Peyer's patch (tissue), 4 donors: ENCODE measurements at regions not wholly inside any gene's neighbourhood (a gene's known extent, or its start where the extent isn't known, plus 50 kb on each side); places are given as distances from the start of the nearest gene placed in this dataset.

ENCODE experiments used
- DNase-seq, 3 donors: peaks; one replicate each; pipeline ENCODE4 v3.0.0-alpha.2; 2017 to 2019
- H3K27ac ChIP-seq, 4 donors: fragments of 200-600 bp; sonication (generic); one replicate each; pipeline ENCODE4 v1.5.1; 2016 to 2019
- H3K27me3 ChIP-seq, 2 donors: fragments of 200-600 bp; sonication (generic); one replicate each; pipeline ENCODE4 v1.5.1; 2019
- H3K36me3 ChIP-seq, 3 donors: fragments of 200-600 bp; sonication (generic); one replicate each; pipeline ENCODE4 v1.5.1; 2016 to 2019
- H3K4me1 ChIP-seq, 4 donors: fragments of 200-600 bp; sonication (generic); one replicate each; pipeline ENCODE4 v1.5.1; 2016 to 2019
- H3K4me3 ChIP-seq, 4 donors: fragments of 200-600 bp; sonication (generic); 1 replicate in 3 of 4; 2 replicates in 1 of 4; pipeline ENCODE4 v1.5.1; 2016 to 2019; ENCODE audit warnings: mild to moderate bottlenecking in 1 of 4
- H3K9me3 ChIP-seq, 4 donors: fragments of 200-600 bp; sonication (generic); one replicate each; pipeline ENCODE4 v1.5.1; 2016 to 2019; ENCODE audit warnings: mild to moderate bottlenecking in 1 of 4
- CTCF ChIP-seq, 6 experiments: fragments of 450-650 bp in 4 of 6; fragments of 200-600 bp in 2 of 6; sonication (generic) in 1 of 6; IDR thresholded peaks; one replicate each; pipeline ENCODE4 v1.5.1; 2017 to 2019; ENCODE audit warnings: antibody characterized with exemption in 6 of 6, mild to moderate bottlenecking in 3 of 6, moderate library complexity in 1 of 6
- POLR2A ChIP-seq, 2 donors: fragments of 450-650 bp; IDR thresholded peaks; one replicate each; pipeline ENCODE4 v1.5.1; 2017; ENCODE audit warnings: antibody characterized with exemption in 2 of 2, mild to moderate bottlenecking in 2 of 2, moderate library complexity in 2 of 2

- H3K4me3 ChIP-seq, result no peak overlapping the region
- DNase-seq, result no peak
- no peaks in the 10 kb centered on the region for H3K9me3 ChIP-seq
- TF ChIP-seq CTCF (IDR thresholded peaks at IDR 0.05) (no peak), POLR2A (IDR thresholded peaks at IDR 0.05) (no peak)
- no peaks in the 10 kb centered on the region for H3K4me1 ChIP-seq
- no peaks in the 10 kb centered on the region for H3K27me3 ChIP-seq
- H3K27ac ChIP-seq, result no peak overlapping the region
- H3K36me3 ChIP-seq, result no peaks in the 10 kb centered on the region
These were observed 569.9 kb downstream of the CPS1 start for GRCh38 chr2:211126256-211126655.

DNA sequence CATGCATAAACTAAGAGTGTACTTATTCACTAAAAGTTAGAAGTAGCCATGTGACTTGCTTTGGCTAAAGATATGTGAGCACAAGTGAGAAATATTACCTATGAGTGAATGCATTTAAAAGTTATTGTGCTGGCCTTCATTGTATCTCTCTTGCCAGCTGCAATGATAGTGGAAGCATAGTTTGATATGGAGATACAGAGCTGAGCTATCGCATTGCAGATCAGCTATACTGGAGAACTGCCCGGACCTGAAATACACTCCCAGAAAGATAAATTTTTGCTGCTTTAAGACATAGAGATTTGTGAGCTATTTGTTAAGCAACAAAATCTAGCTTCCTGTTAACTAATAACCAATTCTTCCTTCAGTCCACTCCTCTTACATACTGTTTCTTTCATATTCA is 571.1 kb downstream of the CPS1 start:
- no peak for DNase-seq
- Histone ChIP-seq H3K4me3 (no peak overlapping the region), H3K27ac (no peak overlapping the region)

DNA sequence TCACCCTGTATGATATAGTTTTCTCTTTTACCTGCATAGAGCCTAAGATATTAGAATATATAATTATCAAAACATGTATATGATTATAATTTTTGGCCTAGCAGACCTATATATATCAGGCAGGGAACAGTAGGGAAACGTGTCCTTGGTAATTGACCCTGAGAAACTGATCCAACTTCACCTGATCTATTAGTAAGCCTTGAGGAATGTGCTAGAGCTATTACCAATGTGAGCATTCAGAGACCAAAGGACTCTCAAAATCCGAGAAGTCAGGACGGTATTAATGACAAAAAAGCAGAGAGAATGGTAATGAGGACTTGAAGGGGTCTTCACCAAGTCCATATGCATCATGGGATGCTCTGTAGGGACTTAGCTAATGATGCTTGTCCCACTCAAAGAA is 571.9 kb downstream of the CPS1 start:
- Histone ChIP-seq H3K27ac (no peak overlapping the region), H3K9me3 (no peaks in the 10 kb centered on the region), H3K4me1 (no peaks in the 10 kb centered on the region), H3K36me3 (no peaks in the 10 kb centered on the region), H3K4me3 (no peak overlapping the region), H3K27me3 (no peaks in the 10 kb centered on the region)
- TF ChIP-seq CTCF (IDR thresholded peaks at IDR 0.05) (no peak), POLR2A (IDR thresholded peaks at IDR 0.05) (no peak)
- DNase-seq, result no peak

More for the DNA sequence above, 571.1 kb downstream of the CPS1 start:
- no peaks in the 10 kb centered on the region for H3K9me3 ChIP-seq
- no peaks in the 10 kb centered on the region for H3K27me3 ChIP-seq
- no peaks in the 10 kb centered on the region for H3K4me1 ChIP-seq
- TF ChIP-seq CTCF (IDR thresholded peaks at IDR 0.05) (no peak), POLR2A (IDR thresholded peaks at IDR 0.05) (no peak)
- H3K36me3 ChIP-seq, result no peaks in the 10 kb centered on the region

DNA sequence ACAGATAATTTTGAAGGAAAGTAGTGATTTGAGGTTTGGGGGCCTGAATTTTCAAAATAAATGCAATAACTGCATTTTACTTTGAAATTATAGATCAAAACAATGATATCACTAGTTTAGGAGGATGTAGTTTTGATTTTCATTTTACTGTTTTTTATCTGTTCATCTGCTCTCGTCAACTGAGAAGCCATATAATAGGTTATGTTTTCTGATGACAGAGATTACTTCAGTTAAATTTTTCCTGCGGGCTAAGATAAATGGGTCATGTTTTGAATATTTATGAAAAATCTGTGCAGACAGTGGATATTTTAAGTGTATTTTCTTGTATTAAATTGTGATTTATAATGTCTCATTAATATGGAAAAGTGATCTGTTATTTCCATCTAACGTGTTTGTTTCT is 573.4 kb downstream of the CPS1 start:
- H3K4me1 ChIP-seq, result no peaks in the 10 kb centered on the region
- TF ChIP-seq CTCF (IDR thresholded peaks at IDR 0.05) (no peak), POLR2A (IDR thresholded peaks at IDR 0.05) (no peak)
- H3K27ac ChIP-seq, result no peak overlapping the region
- no peaks in the 10 kb centered on the region for H3K9me3 ChIP-seq
- no peaks in the 10 kb centered on the region for H3K27me3 ChIP-seq
- H3K36me3 ChIP-seq, result no peaks in the 10 kb centered on the region
- no peak for DNase-seq
- H3K4me3 ChIP-seq, result no peak overlapping the region

DNA sequence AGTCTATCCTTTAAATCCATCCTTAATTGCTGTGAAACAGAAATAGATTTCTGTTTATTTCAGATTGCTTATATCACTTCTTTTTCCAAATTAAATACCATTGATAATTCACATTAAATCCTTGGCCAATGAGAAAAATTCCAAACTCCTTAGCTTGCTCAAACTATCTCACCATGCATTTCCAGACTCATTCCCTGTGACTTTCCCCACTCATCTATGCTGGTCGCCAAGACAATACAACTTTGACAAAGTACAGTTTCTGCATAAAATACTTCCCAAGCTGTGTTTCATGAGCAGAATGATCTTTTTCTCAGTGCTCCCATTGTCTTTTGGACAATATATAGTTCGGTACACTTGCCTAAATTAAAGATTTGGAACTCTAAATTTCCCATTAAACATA is 575.6 kb downstream of the CPS1 start:
- no peak overlapping the region for H3K27ac ChIP-seq
- no peaks in the 10 kb centered on the region for H3K36me3 ChIP-seq
- H3K9me3 ChIP-seq, result no peaks in the 10 kb centered on the region
- no peaks in the 10 kb centered on the region for H3K4me1 ChIP-seq
- no peak overlapping the region for H3K4me3 ChIP-seq
- no peak for DNase-seq
- no peaks in the 10 kb centered on the region for H3K27me3 ChIP-seq
- TF ChIP-seq CTCF (IDR thresholded peaks at IDR 0.05) (no peak), POLR2A (IDR thresholded peaks at IDR 0.05) (no peak)

DNA sequence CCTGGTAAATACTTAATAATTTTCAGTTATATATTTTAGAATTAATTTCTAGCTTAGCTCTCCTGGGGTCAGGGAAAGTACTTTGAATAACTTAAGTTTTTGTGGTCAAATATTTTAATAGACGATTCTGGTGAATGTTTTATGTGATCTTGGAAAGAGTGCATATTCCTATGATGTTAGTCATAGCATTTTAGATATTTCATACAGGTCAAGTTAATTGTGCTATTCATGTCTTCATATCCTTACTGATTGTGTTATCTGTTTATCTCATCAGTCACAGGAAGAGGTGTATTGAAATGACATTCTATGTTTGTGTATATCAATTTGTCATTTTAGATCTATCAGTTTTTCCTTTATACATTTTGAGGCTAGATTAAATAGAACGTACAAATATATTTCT is 576.2 kb downstream of the CPS1 start:
- H3K27me3 ChIP-seq, result no peaks in the 10 kb centered on the region
- no peak for DNase-seq
- no peaks in the 10 kb centered on the region for H3K36me3 ChIP-seq
- H3K4me1 ChIP-seq, result no peaks in the 10 kb centered on the region
- H3K4me3 ChIP-seq, result no peak overlapping the region
- H3K9me3 ChIP-seq, result no peaks in the 10 kb centered on the region
- H3K27ac ChIP-seq, result no peak overlapping the region
- TF ChIP-seq POLR2A (IDR thresholded peaks at IDR 0.05), result no peak
- no peak for TF ChIP-seq CTCF (IDR thresholded peaks at IDR 0.05)
